A549 (cell line): ENCODE measurements at regions not wholly inside any gene's neighbourhood (a gene's known extent, or its start where the extent isn't known, plus 50 kb on each side); places are given as distances from the start of the nearest gene placed in this dataset.

ENCODE experiments used
- ATAC-seq, 2 experiments: fragments of 200-7000 bp in 1 of 2; fragments of >200 bp in 1 of 2; cut with Nextera tagmentation in 1 of 2; cut with Tn5 transposase in 1 of 2; 3 replicates each; pipeline versions ENCODE4 v1.8.0 to v1.9.1; 2018 to 2020; ENCODE audit warnings: mild to moderate bottlenecking in 1 of 2, moderate library complexity in 1 of 2
- CTCF ChIA-PET: fragments of 300-600 bp; sonication (Branson Sonifier 250); formaldehyde crosslinking; extraction: SDS; loops from one replicate; lab custom pipeline; 2021; ENCODE audit warnings: antibody characterized with exemption, inconsistent platforms; lab: Yijun Ruan, JAX
- POLR2A ChIA-PET: fragments of 350-600 bp; formaldehyde crosslinking; extraction: SDS; loops from one replicate; lab custom pipeline; 2021; ENCODE audit warnings: antibody characterized with exemption, inconsistent platforms; lab: Yijun Ruan, JAX
- DNase-seq, 2 experiments: peaks; one replicate each; pipeline versions ENCODE4 v3.0.0 to v3.0.0-alpha.2; 2011 to 2016; ENCODE audit warnings: low read depth in 1 of 2, low spot score in 1 of 2
- FAIRE-seq: peaks from 2 replicates; lab custom pipeline; 2011; peaks lifted over from hg19 to GRCh38; lab: Jason Lieb, UNC
- H3K27ac ChIP-seq, 2 experiments: fragments of >200 bp; sonication (Bioruptor Twin); formaldehyde crosslinking; 3 replicates each; pipeline ENCODE4 v1.5.1; 2016 to 2017
- H3K4me1 ChIP-seq: fragments of >200 bp; sonication (Bioruptor Twin); formaldehyde crosslinking; 3 replicates; pipeline ENCODE4 v1.6.1; 2016
- H3K4me2 ChIP-seq: fragments of >200 bp; sonication (Bioruptor Twin); formaldehyde crosslinking; 3 replicates; pipeline ENCODE4 v1.6.1; 2016
- H3K4me3 ChIP-seq: fragments of >200 bp; sonication (Bioruptor Twin); formaldehyde crosslinking; 3 replicates; pipeline ENCODE4 v1.5.1; 2016
- H3K9me3 ChIP-seq: fragments of >200 bp; sonication (Bioruptor Twin); formaldehyde crosslinking; 3 replicates; pipeline ENCODE4 v1.6.1; 2016
- ATOH8 ChIP-seq: fragments of 250-450 bp; sonication (Bioruptor Pico); IDR thresholded peaks from 2 replicates; pipeline ENCODE4 v1.5.0; 2020; ENCODE audit warnings: low read depth, mild to moderate bottlenecking, moderate library complexity
- BCL3 ChIP-seq: fragments of >200 bp; sonication (Bioruptor Twin); formaldehyde crosslinking; IDR thresholded peaks from 3 replicates; pipeline ENCODE4 v1.6.1; 2016
- CBX8 ChIP-seq: fragments of 200-600 bp; sonication (generic); IDR thresholded peaks from 2 replicates; pipeline ENCODE4 v1.6.1; 2016
- CEBPB ChIP-seq, 2 experiments: fragments of >200 bp in 1 of 2; sonication (Bioruptor Twin) in 1 of 2; formaldehyde crosslinking in 1 of 2; IDR thresholded peaks; 2 replicates each; pipeline ENCODE4 v1.6.1; 2012 to 2016
- CHD4 ChIP-seq: fragments of 200-600 bp; sonication (generic); IDR thresholded peaks from 2 replicates; pipeline ENCODE4 v1.6.1; 2016; ENCODE audit warnings: antibody characterized with exemption, mild to moderate bottlenecking, borderline replicate concordance
- CTCF ChIP-seq: fragments of >200 bp; sonication (Bioruptor Twin); formaldehyde crosslinking; IDR thresholded peaks from 3 replicates; pipeline ENCODE4 v1.5.1; 2016
- EHF ChIP-seq: fragments of 250-450 bp; sonication (Bioruptor Pico); IDR thresholded peaks from 2 replicates; pipeline ENCODE4 v1.5.0; 2020; ENCODE audit warnings: mild to moderate bottlenecking
- FOSB ChIP-seq: fragments of 250-450 bp; sonication (Bioruptor Pico); IDR thresholded peaks from 2 replicates; pipeline ENCODE4 v1.5.0; 2020; ENCODE audit warnings: mild to moderate bottlenecking, moderate library complexity
- GATA3 ChIP-seq: IDR thresholded peaks from 2 replicates; pipeline ENCODE4 v1.6.1; 2012; ENCODE audit warnings: borderline replicate concordance
- HDAC2 ChIP-seq: fragments of 200-600 bp; sonication (generic); IDR thresholded peaks from 2 replicates; pipeline ENCODE4 v1.6.1; 2016
- HOXA7 ChIP-seq: fragments of 250-450 bp; sonication (Bioruptor Pico); IDR thresholded peaks from 2 replicates; pipeline ENCODE4 v1.5.0; 2020; ENCODE audit warnings: mild to moderate bottlenecking, moderate library complexity
- HOXB5 ChIP-seq: fragments of 250-450 bp; sonication (Bioruptor Pico); IDR thresholded peaks from 2 replicates; pipeline ENCODE4 v1.5.0; 2020; ENCODE audit warnings: mild to moderate bottlenecking, moderate library complexity
- JUNB ChIP-seq: fragments of >200 bp; sonication (Bioruptor Twin); formaldehyde crosslinking; IDR thresholded peaks from 2 replicates; pipeline ENCODE4 v1.6.1; 2016
- MAX ChIP-seq: IDR thresholded peaks from 2 replicates; pipeline ENCODE4 v1.6.1; 2012
- MAZ ChIP-seq: fragments of 150-350 bp; IDR thresholded peaks from 2 replicates; pipeline ENCODE4 v1.6.1; 2014; ENCODE audit warnings: antibody characterized with exemption, low read depth, low read length, borderline replicate concordance
- NPAS2 ChIP-seq: fragments of 250-450 bp; sonication (Bioruptor Pico); IDR thresholded peaks from 2 replicates; pipeline ENCODE4 v1.8.0; 2022; ENCODE audit warnings: mild to moderate bottlenecking, moderate library complexity, borderline replicate concordance
- NR3C1 ChIP-seq: fragments of >200 bp; sonication (Bioruptor Twin); formaldehyde crosslinking; IDR thresholded peaks from 3 replicates; pipeline ENCODE4 v1.6.1; 2017
- PBX3 ChIP-seq: IDR thresholded peaks from 2 replicates; pipeline ENCODE4 v1.6.1; 2012
- PHF8 ChIP-seq: fragments of 200-600 bp; sonication (generic); IDR thresholded peaks from 2 replicates; pipeline ENCODE4 v1.6.1; 2016; ENCODE audit warnings: low read depth, mild to moderate bottlenecking, antibody characterized with exemption, moderate library complexity, borderline replicate concordance
- RAD21 ChIP-seq, 2 experiments: fragments of >200 bp in 1 of 2; sonication (Bioruptor Twin) in 1 of 2; formaldehyde crosslinking in 1 of 2; IDR thresholded peaks in 1 of 2; conservative IDR thresholded peaks in 1 of 2; 2 replicates in 1 of 2; 3 replicates in 1 of 2; pipeline ENCODE4 v1.6.1; 2012 to 2018; ENCODE audit warnings: inconsistent platforms in 1 of 2
- RARB ChIP-seq: fragments of 250-450 bp; sonication (Bioruptor Pico); IDR thresholded peaks from 2 replicates; pipeline ENCODE4 v1.8.0; 2021; ENCODE audit warnings: mild to moderate bottlenecking, moderate library complexity
- RCOR1 ChIP-seq: fragments of 150-350 bp; IDR thresholded peaks from 2 replicates; pipeline ENCODE4 v1.6.1; 2014; ENCODE audit warnings: antibody characterized with exemption, low read length, low read depth
- RFX5 ChIP-seq: fragments of 450-650 bp; IDR thresholded peaks from 2 replicates; pipeline ENCODE4 v1.7.1; 2014; ENCODE audit warnings: antibody characterized with exemption, mild to moderate bottlenecking, moderate library complexity
- SREBF2 ChIP-seq: fragments of 450-650 bp; IDR thresholded peaks from 2 replicates; pipeline ENCODE4 v1.6.1; 2014; ENCODE audit warnings: mild to moderate bottlenecking, moderate library complexity
- TP53 ChIP-seq: fragments of 250-450 bp; sonication (Bioruptor Pico); IDR thresholded peaks from 2 replicates; pipeline ENCODE4 v1.5.0; 2021; ENCODE audit warnings: mild to moderate bottlenecking, moderate library complexity
- ZSCAN20 ChIP-seq: fragments of 250-450 bp; sonication (Bioruptor Pico); IDR thresholded peaks from 2 replicates; pipeline ENCODE4 v1.8.0; 2022; ENCODE audit warnings: mild to moderate bottlenecking, moderate library complexity
- WGBS: methylation state at CpG from one replicate; pipeline ENCODE4 v1.1.6; 2017; ENCODE audit errors: missing lambda C conversion rate; 5-methylcytosine and 5-hydroxymethylcytosine counted together
- TF ChIP-seq, protein P1 (sequence below): fragments of 250-450 bp; sonication (Bioruptor Pico); IDR thresholded peaks from 2 replicates; pipeline ENCODE4 v1.5.0; 2021; ENCODE audit warnings: mild to moderate bottlenecking, moderate library complexity, borderline replicate concordance

DNA sequence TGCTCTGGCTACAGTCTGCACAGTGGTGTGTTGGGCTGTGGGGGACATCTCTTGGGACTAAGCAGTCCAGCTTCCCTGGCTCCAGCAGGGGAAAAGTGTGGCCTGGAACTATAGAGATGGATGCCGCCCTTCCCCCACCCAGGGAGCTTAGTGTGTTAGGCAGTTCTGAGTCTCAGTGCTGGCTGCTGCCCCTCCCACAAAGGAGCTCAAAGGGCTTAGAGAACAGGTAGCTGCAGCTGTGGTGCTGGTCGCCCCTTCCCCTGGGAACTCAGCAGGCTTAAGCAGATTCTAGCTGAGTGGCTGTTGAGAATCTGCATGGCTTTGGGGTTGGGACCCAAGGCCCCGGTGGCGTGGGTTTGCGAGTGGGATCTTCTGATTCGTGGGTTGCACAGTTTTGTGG, 190.8 kb downstream of the PDCD6IP start:
- Histone ChIP-seq H3K27ac (no peak overlapping the region), H3K4me1 (no peaks in the 10 kb centered on the region), H3K9me3 (0 out of 3 replicates have a peak, but pooled peaks cover 2% of the 10 kb centered on the region), H3K4me3 (no peak overlapping the region), H3K4me2 (no peak overlapping the region)
- FAIRE-seq (no peak), DNase-seq (no peak), ATAC-seq (no peak)
- ChIA-PET POLR2A (no interaction called here), CTCF (no interaction called here)
- WGBS, result 92% methylated on average over 2 of the region's 6 CpGs
- TF ChIP-seq FOSB (CRISPR knock-in tag), result no peak
- no peak for TF ChIP-seq ATOH8 (CRISPR knock-in tag)

- WGBS, result 80% methylated on average over 1 of the region's 1 CpG
- no peak for ATAC-seq
- ChIA-PET CTCF (interaction anchor here (1.2 to 1.7 kb wide), 4 partner anchors 11 to 268 kb away, joined by 3 to 4 read pairs (median 4); no protein-coding TSS in a partner anchor), POLR2A (no interaction called here)
- Histone ChIP-seq H3K4me3 (no peak overlapping the region), H3K4me2 (no peak overlapping the region), H3K4me1 (no peaks in the 10 kb centered on the region), H3K27ac (no peak overlapping the region), H3K9me3 (peaks cover 25% of the 10 kb centered on the region; the same call in 2 of the 3 replicates)
- TF ChIP-seq HOXA7 (CRISPR knock-in tag), result no peak
- TF ChIP-seq CBX8, result no peak
- no peak for TF ChIP-seq CTCF
- TF ChIP-seq RAD21 (conservative IDR thresholded peaks at IDR 0.05 in 1 of 2, IDR thresholded peaks at IDR 0.05 in 1 of 2), result no peak
- no peak for TF ChIP-seq PHF8
- TF ChIP-seq SREBF2, result no peak
- no peak for TF ChIP-seq RFX5
- TF ChIP-seq RCOR1, result no peak
- no peak for TF ChIP-seq TP53
- TF ChIP-seq, protein P1, sequence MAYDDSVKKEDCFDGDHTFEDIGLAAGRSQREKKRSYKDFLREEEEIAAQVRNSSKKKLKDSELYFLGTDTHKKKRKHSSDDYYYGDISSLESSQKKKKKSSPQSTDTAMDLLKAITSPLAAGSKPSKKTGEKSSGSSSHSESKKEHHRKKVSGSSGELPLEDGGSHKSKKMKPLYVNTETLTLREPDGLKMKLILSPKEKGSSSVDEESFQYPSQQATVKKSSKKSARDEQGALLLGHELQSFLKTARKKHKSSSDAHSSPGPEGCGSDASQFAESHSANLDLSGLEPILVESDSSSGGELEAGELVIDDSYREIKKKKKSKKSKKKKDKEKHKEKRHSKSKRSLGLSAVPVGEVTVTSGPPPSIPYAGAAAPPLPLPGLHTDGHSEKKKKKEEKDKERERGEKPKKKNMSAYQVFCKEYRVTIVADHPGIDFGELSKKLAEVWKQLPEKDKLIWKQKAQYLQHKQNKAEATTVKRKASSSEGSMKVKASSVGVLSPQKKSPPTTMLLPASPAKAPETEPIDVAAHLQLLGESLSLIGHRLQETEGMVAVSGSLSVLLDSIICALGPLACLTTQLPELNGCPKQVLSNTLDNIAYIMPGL (CRISPR knock-in tag), result no peak
- no peak for TF ChIP-seq JUNB
- no peak for TF ChIP-seq NPAS2 (CRISPR knock-in tag)
- no peak for FAIRE-seq
- DNase-seq, result no peak
Observed at GRCh38 chr3:33991673-33992072, 193.2 kb downstream of the PDCD6IP start.

DNA sequence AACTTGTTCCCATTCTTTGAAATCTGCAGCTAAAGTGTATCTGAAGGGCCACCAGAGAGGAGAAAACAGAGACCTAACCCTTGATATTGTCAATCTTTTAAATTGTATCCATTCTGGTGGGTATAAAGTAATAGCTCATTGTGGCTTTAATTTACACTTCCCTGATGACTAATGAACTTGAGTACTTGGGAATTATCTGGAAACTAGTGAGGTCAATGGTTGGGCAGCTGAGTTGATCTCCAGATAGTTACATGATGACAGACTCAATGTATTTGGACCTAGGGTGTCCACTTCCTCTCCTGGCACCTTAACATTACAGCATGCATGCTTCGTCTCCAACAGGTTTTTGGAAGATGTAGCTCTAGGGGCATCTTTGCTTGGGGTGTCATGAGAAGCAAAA, 195.2 kb downstream of the PDCD6IP start:
- DNase-seq (no peak), ATAC-seq (no peak), FAIRE-seq (no peak)
- TF ChIP-seq HOXB5 (CRISPR knock-in tag), result no peak
- TF ChIP-seq PBX3, result no peak
- no peak for TF ChIP-seq FOSB (CRISPR knock-in tag)
- TF ChIP-seq GATA3, result no peak
- TF ChIP-seq NR3C1, result no peak
- no peak for TF ChIP-seq ZSCAN20 (CRISPR knock-in tag)
- TF ChIP-seq EHF (CRISPR knock-in tag), result no peak
- TF ChIP-seq SREBF2, result no peak
- TF ChIP-seq MAZ, result no peak
- no peak for TF ChIP-seq HDAC2
- no peak for TF ChIP-seq CEBPB (IDR thresholded peaks at IDR 0.05)
- TF ChIP-seq MAX, result no peak
- no peak for TF ChIP-seq TP53
- TF ChIP-seq RARB (CRISPR knock-in tag), result no peak
- no peak for TF ChIP-seq CHD4
- TF ChIP-seq BCL3, result no peak
- no peak for TF ChIP-seq ATOH8 (CRISPR knock-in tag)
- H3K9me3 ChIP-seq, result peaks cover 30% of the 10 kb centered on the region; the same call in 2 of the 3 replicates
- WGBS, result 68% methylated on average over 1 of the region's 1 CpG
- ChIA-PET POLR2A (no interaction called here), CTCF (interaction anchor here (0.6 to 2.4 kb wide), 3 partner anchors 13 to 328 kb away, joined by 3 to 11 read pairs (median 8); no protein-coding TSS in a partner anchor)
- H3K4me3 ChIP-seq, result no peak overlapping the region
- H3K27ac ChIP-seq, result no peak overlapping the region
- no peak overlapping the region for H3K4me2 ChIP-seq
- H3K4me1 ChIP-seq, result no peaks in the 10 kb centered on the region
